HG03103 (cell line): ENCODE measurements at regions not wholly inside any gene's neighbourhood (a gene's known extent, or its start where the extent isn't known, plus 50 kb on each side); places are given as distances from the start of the nearest gene placed in this dataset.
"Not testable (repeated sequence)": the region's sequence is repeated elsewhere in the genome, so short reads cannot be mapped to it uniquely, and the experiment has no call there.

ENCODE experiments used
- ATAC-seq: cut with Tn5 transposase; IDR thresholded peaks from one replicate; pipeline ENCODE4 v1.9.1; 2021; ENCODE audit warnings: low read depth; ENCODE audit not compliant: unreplicated experiment

DNA sequence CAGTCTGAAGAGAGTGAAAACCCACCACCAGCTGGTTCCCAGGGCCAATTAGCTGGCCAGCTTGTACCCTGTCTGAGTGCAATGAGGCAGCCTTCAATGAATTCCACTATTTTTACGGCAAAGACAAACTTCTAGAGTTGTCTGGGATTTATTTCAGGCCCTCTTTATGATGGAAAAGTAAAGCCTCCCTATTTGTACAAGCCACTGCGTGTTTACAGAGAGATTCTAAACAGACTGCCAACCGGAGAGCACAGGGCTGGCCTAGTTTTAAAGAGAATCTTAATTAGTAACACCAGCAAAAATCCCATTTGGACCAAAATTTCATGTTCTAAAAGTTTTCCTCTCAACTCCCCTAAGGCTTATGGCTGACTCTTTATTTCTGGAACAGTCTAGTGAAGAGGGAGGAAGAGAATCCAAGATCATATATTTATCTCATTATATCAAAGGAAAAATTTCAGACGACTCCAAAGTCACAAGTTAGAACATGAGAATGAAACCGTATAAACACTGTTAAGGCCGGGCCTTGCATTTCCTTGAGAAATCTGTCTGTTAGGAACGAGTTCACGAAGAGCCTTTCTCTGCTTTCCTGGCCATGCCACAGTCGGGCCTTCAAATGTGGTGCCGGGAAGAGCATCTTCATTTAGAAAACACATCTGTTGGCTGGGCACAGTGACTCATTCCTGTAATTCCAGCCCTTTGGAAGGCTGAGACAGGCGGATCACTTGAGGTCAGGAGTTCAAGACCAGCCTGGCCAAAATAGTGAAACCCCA is 724.6 kb upstream of the NRP1 start:
- no peak for ATAC-seq

DNA sequence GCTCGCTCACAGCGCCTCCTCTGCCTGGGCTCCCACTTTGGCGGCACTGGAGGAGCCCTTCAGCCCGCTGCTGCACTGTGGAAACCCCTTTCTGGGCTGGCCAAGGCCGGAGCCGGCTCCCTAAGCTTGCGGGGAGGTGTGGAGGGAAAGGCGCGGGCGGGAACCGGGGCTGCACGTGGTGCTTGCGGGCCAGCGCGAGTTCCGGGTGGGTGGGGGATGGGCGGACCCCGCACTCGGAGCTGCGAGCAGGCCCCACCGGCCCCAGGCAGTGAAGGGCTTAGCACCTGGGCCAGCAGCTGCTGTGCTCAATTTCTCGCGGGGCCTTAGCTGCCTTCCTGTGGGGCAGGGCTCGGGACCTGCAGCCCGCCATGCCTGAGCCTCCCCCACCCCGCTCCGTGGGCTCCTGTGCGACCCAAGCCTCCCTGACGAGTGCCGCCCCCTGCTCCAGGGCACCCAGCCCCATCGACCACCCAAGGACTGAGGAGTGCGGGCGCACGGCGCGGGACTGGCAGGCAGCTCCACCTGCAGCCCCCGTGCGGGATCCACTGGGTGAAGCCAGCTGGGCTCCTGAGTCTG is 721.0 kb upstream of the NRP1 start:
- ATAC-seq: not testable (repeated sequence)

DNA sequence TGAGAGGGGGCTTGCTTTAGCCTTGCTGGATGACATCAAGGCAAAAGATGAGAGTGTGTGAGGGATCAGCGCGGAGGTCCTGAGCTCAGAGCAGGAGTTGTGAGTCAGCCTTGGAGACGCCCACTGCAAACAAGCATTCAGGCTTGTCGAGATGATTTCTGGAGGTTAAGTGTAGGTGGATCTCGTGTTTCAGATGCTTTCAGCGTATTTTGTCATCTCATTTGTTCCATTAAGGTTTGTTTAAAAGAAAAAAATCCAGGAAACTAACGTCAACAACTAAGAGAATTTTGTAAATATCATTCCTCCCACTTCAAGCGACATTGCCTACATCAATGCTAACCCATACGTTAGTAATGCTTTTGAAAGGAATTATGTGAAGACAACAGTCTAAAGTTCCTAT is 715.4 kb upstream of the NRP1 start:
- ATAC-seq: no peak

DNA sequence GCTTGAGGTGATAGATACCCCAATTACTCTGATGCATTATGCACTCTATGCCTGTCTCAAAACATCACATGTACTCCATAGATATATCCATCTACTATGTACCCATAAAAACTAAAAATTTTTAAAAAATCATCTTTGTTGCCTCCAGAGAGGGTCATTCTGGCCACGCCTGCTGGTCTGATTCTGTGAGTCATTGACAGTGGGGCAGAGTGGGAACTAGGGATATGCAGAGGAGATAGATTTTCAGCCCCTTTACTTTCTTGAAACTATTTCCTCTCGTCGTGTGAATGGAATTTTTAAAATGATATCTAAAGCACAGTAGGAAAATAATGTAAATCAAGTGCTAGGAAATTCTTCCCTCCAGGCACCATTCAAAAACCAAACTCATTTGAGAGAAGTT is 715.0 kb upstream of the NRP1 start:
- ATAC-seq: no peak

DNA sequence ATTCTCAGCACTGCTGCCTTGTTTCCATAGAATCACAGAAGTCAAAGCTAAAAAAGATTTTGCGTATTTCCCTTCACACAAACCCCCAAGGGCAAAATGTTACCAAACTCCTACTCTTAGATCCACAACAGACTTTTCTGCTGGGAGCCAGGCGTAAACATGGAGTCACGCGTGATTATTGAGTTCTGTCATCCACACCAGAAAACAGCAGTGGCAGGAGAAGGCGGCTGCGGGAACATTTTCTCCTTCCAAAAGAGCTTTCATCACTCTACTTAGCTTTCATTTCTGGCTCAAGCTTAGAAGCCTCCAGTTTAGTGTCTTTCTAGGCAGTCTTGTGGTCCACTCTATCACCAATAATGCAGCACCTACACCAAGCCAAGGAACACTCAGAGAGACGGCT is 712.9 kb upstream of the NRP1 start:
- no peak for ATAC-seq

DNA sequence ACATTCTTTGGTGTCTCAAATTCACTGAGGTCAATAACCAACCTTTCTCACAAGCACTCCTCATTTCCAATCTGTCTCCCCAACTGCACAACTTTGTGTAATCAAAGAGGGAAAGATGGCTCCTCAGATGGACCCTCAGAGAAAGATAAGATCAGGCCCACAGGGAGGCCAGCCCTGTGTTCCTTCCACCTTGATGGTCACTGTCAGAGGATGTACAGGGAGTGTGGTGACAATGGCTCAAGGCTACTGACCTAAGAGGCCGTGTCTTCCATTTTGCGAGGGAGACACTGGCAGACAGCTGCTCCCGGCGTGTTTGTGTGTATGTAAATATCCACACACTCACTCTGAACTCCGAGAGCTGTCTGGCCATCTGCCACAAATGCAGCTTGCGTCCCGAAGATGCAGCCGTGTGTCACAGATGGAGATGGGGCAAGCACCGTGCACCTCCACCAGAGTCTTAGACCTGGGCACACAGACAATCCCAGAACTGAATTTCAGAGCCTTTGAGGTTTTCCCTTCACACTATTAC is 712.1 kb upstream of the NRP1 start:
- no peak for ATAC-seq

DNA sequence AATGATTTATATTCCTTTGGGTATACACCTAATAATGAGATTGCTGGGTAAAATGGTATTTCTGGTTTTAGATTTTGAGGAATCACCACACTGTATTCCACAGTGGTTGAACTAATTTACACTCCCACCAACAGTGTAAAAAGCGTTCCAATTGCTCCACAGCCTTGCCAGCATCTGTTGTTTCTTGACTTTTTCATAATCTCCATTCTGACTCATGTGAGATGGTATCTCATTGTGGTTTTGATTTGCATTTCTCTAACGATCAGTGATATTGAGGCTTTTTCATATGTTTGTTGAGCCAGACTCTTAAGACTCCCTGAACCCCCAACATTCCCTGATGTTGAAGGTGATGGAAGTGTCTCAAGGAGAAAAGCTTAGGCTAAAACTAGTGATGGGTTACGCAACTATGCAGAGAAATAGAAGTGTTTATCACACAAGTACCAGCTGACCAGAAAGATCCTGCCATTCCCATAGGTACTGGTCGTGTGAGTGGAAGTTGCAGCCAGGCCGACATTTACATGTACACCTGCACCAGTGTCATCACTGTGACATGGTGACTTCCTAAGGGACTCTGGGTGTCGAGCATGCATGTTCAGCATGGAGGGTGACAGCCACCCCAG is 711.2 kb upstream of the NRP1 start:
- no peak for ATAC-seq

DNA sequence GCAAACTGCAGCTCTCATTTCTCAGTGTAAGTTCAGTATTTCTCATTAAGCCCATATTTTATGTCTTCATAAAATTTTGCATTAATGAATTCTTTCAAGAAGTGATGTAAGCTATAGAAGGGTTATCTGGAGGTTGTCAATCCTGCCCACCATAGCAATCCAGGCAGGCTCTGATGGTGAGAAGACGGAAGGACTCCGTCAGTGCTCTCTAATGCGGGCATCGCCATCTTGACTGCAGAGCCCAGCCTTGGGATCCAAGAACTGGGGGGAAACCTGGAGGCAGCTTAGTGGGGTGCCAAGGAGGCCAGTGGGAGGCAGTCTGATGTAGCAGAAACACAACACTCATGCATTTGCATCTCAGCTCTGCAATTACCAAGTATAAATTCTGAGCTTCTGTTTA is 707.4 kb upstream of the NRP1 start:
- ATAC-seq: no peak

DNA sequence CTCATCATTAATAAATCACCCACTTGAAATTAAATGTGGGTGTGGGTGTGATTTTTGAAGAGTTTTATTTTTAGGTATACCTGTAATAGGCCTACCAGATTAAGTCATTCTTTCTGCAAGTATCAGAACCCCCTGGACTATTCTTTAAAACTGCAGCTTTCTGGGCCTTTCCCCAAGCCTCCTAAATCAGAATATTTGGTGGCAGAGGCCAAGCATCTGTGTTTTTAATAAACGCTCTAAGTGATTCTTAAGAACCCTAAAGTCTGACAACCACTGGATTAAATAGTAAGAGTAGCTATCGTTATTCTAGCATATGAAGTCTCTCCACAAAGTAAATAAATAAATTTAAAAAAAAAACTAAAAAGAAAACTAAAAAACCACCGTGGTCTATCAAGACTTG is 703.0 kb upstream of the NRP1 start:
- no peak for ATAC-seq

DNA sequence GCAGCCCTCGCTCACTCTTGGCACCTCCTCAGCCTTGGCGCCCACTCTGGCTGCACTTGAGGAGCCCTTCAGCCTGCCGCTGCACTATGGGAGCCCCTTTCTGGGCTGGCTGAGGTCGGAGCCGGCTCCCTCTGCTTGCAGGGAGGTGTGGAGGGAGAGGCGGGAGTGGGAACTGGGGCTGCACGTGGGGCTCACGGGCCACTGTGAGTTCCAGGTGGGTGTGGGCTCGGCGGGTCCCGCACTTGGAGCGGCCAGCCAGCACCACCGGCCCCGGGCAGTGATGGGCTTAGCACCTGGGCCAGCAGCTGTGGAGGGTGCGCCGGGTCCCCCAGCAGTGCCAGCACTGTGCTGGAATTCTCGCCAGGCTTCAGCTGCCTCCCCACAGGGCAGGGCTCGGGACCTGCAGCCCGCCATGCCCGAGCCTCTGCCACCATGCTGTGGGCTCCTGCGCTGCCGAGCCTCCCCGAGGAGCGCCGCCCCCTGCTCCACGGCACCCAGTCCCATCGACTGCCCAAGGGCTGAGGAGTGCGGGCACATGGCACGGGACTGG is 700.8 kb upstream of the NRP1 start:
- not testable (repeated sequence) for ATAC-seq

DNA sequence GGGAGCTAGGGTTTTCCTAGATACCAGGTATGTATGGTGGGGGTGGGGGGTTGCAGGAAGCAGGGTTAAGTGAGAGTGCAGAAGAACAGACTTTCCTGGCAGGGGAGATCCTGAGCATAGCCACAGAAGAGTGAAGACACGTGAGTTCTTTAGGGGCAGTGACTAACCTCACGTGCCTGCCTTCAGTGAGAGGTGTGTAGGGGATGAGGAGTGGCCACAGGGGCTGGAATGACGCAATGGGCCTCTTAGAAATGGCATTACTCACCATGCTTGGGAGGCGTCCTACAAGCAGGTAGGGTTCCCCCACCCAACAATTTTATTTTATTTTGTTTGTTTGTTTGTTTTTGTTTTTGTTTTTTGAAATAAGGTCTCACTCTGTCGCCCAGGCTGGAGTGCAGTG is 698.6 kb upstream of the NRP1 start:
- no peak for ATAC-seq

DNA sequence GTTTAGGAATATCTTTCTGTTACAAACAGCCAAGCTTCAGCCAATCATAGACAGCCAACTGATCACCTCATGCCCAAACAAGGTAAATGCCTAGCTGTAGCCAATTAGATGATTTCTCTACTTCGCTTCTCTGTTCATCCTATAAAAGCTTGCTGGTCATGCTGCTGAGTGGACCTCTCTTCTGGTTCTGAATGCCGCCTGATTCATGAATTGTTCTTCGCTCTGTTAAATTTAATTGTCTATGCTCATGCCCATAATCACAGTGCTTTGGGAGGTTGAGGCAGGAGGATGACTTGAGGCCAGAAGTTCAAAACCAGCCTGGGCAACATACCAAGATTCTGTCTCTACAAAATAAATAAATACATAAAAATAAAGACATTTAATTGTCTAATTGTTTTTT is 698.1 kb upstream of the NRP1 start:
- ATAC-seq: no peak

DNA sequence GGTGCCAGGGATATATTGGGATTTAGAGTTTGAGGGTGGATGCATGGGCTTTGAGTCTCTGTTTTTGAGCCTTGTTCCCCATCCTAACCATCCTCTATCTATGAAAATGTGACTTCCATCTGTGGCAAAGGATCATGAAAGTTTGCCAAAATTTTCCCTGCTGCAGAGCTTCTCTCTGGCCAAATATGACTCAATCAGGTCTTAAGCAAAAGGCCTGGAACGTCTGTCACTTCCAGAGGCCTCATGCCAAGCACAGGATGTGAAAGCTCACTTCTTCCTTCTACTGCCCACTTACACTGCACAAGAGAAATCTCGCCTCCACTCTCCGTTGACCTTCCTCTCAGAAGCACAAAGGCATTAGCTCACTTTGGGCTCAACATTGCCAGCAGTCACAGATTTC is 696.9 kb upstream of the NRP1 start:
- no peak for ATAC-seq

DNA sequence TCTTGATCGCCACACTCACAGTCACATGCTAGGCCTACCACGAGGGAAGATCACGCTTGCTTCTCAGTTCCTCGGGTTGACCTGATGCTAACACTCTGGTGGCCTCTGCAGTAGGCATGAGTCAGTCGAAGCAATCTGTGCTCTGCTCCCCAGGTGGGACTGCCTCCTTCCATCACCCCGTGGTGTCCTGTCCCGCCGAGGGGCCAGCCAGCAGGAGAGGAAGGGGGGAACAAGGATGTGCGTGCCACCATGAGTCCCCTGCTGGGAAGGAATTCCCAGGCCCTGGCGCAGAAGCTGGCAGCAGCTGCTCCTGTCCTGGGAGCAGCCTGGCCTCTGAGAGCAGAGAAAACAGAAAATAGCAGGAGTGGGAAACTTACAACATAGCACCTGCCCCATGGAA is 695.0 kb upstream of the NRP1 start:
- ATAC-seq: no peak

DNA sequence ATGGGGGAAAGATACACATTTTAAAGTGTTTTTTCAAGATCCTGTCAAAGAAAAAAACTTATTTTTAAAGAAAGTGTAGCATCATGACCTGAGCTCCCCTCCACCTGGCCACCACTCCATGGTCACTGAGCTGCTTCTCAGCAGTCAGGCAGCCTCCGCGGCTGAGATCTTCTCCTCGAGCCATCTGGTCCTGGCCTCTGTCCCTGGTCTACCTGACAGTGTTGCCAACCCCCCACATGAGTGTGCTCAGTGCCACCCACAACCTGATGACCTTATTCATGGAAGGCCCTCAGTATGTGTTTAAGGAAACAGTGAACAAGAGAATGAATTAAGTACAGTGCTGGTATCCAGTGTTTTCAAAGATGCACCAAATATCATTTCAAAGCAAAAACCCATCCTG is 694.5 kb upstream of the NRP1 start:
- ATAC-seq: no peak

DNA sequence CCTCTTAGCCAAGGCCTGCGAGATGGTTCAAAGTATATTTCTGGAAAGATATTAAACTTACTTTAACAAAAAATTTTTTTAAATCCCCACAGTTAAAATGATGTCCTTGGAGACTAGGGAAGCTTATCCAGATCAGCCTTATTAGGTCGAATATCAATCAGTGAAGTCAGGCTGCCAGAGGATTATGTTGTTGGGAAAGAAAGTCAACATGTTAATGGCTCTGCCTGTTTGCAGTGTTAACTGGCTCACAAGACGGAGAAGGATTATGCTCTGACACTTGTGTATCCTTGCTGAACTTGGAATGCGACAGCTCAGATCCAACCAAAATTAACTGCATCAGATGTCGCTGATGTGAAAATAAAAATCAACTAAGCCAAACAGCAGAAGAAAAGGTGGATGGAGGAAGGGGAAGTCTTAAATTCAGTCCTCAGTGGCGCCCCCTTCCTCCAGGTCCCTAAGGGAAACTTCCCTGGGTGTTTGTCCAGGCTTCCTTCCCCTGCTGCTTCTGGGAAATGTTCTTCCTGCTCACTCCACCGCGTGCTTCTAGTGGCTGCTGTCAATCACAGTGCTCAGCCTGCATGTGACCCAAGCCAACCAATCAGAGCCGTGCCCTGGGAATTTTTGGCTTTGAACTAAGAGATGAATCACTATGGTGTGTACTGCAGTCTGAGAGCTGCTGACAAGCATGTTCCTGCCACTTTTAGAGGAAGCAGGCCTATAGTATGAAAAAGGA is 690.4 kb upstream of the NRP1 start:
- ATAC-seq: no peak

DNA sequence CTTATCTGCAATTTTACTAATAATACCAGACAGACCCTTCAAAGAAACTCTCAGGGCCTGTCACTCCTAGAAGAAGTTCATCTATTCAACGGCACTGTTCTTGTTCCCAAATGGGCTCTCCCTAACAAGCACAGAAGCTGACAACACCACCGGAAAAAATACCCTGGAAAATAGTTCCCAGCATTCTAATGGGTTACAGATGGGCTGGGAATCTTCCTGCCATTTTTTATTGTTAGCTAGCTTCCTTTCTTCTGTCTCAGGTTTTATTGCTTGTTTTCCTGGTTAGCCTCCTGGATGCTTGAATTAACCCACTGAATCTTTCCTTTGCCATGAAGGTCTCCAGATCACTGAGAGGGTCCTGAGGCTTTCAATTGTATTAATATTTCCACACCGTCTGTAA is 689.8 kb upstream of the NRP1 start:
- ATAC-seq: no peak

DNA sequence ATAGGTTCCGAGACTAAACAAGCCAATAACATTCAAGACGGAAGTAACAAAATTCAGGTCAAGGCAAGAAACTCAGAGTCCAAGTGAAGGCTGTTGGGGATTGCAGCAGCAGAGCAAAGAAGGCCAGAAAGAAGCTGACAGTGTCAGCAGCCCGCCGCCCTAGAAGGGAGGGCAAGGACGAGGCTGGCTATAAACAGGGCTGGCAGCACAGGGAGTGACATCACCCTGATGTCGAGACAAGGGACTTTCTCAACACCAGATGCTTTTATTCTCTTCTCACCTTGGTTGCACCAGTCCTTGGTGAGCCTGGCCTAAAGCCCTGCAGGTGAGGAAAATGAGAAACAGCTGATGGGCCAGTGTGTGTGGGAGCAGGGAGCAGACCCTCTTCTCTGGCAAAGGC is 687.7 kb upstream of the NRP1 start:
- ATAC-seq: no peak

DNA sequence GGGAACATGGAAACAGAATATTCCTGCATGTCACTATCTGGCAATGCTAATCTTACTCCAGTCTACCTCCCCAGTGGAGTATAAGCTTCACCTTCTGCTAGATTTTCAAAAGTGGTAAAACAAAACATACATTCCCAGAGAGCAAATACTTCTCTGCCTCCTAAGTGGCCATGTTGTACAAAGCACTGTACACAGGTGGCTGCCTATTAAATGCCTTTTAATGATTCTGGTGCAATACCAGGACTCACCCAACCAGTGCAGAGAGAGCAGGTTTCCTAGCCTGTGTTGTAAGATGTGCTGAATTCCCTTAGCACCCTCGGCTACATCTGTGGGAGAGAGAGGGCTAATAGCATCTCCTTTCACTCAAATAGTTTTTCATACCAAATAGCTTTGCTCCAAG is 684.3 kb upstream of the NRP1 start:
- no peak for ATAC-seq

DNA sequence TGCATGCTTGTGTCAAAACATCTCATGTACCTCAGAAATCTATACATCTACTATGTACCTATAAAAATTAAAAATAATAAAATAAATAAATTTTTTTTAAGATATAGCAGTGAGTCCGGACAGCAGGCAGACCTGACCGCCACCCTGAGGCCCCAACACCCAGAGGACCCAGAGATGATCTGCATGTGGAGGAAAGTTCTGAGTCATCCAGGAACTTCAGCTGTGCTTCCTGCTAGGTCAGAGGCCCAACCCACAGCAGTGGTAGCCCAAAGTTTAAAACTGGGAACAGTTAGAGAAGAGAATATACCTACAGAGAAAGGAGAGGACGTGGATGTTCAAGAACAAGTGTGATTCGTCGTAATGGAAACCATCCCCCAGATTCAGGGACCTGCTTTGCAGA is 683.7 kb upstream of the NRP1 start:
- ATAC-seq: no peak

DNA sequence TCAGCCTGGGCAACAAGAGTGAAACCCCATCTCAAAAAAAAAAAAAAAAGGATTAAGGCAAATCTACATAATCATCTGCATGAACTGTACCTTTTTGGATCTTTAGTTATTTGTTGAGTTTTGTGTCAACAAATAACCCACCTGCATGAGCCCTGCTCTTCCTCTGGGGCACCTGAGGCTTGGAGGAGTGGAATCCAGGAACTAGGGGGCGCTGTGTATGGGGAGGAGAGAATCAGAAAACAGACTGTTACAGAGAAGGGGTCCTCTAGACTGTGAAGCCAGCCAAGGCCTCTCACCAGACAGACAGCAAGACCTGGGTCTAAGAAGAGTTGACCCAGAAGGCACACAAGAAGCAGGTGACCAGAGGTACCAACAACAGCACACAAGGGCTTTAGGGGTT is 682.8 kb upstream of the NRP1 start:
- ATAC-seq: no peak
